Activated CD4-positive, alpha-beta T cell treated with anti-CD3 and anti-CD28 coated beads, Interleukin-2, amount 10 ng/mL, durations not matched to agents 7 days and 5 days (primary cell): ENCODE measurements at regions not wholly inside any gene's neighbourhood (a gene's known extent, or its start where the extent isn't known, plus 50 kb on each side); places are given as distances from the start of the nearest gene placed in this dataset.
"Not testable (repeated sequence)": the region's sequence is repeated elsewhere in the genome, so short reads cannot be mapped to it uniquely, and the experiment has no call there.

Experiments used
- CTCF ChIA-PET: fragments of 350-600 bp; sonication (Branson Sonifier 250); formaldehyde crosslinking; loops from one replicate; lab custom pipeline; 2021; ENCODE audit warnings: antibody characterized with exemption; lab: Charles Lee
- POLR2A ChIA-PET: fragments of 350-600 bp; sonication (Branson Sonifier 250); formaldehyde crosslinking; loops from one replicate; lab custom pipeline; 2021; ENCODE audit warnings: antibody characterized with exemption; lab: Charles Lee
- DNase-seq: peaks from one replicate; pipeline ENCODE4 v3.0.0-alpha.2; 2020
- H3K27ac Mint-ChIP-seq: one replicate; pipeline ENCODE4 v1.8.0; 2021; ENCODE audit warnings: mild to moderate bottlenecking, moderate library complexity, mixed read lengths
- H3K27me3 Mint-ChIP-seq: one replicate; pipeline ENCODE4 v1.8.0; 2021; ENCODE audit warnings: mixed read lengths
- H3K36me3 Mint-ChIP-seq: one replicate; pipeline ENCODE4 v1.8.0; 2021; ENCODE audit warnings: low read depth, mixed read lengths
- H3K4me1 Mint-ChIP-seq: one replicate; pipeline ENCODE4 v1.8.0; 2021; ENCODE audit warnings: mixed read lengths
- H3K4me3 Mint-ChIP-seq: one replicate; pipeline ENCODE4 v1.8.0; 2021; ENCODE audit warnings: mild to moderate bottlenecking, moderate library complexity, mixed read lengths
- H3K9me3 Mint-ChIP-seq: one replicate; pipeline ENCODE4 v1.8.0; 2021; ENCODE audit warnings: mixed read lengths

GRCh38 chr1:170415710-170416372 is 116.1 kb upstream of the GORAB start:
- Mint-ChIP-seq H3K9me3 (peaks cover 3% of the 10 kb centered on the region), H3K27ac (no peak overlapping the region), H3K27me3 (peaks cover 2% of the 10 kb centered on the region), H3K4me3 (no peak overlapping the region), H3K36me3 (no peaks in the 10 kb centered on the region), H3K4me1 (no peaks in the 10 kb centered on the region)
- DNase-seq, result no peak
- ChIA-PET POLR2A (no interaction called here), CTCF (no interaction called here)

- H3K27me3 Mint-ChIP-seq, result peaks cover 3% of the 10 kb centered on the region
- ChIA-PET CTCF (interaction anchor here (0.6 kb wide), 1 partner anchor 160 kb away, joined by 5 read pairs; no protein-coding TSS in a partner anchor), POLR2A (no interaction called here)
- peaks cover 3% of the 10 kb centered on the region for H3K9me3 Mint-ChIP-seq
- DNase-seq, result no peak
- no peak overlapping the region for H3K4me3 Mint-ChIP-seq
- H3K27ac Mint-ChIP-seq, result no peak overlapping the region
- no peaks in the 10 kb centered on the region for H3K4me1 Mint-ChIP-seq
- no peaks in the 10 kb centered on the region for H3K36me3 Mint-ChIP-seq
These were observed 107.6 kb upstream of the GORAB start for GRCh38 chr1:170424346-170424745.

- no peaks in the 10 kb centered on the region for H3K9me3 Mint-ChIP-seq
- H3K4me3 Mint-ChIP-seq, result no peak overlapping the region
- no peaks in the 10 kb centered on the region for H3K36me3 Mint-ChIP-seq
- H3K4me1 Mint-ChIP-seq, result no peaks in the 10 kb centered on the region
- no peak for DNase-seq
- peaks cover 3% of the 10 kb centered on the region for H3K27me3 Mint-ChIP-seq
- CTCF ChIA-PET, result no interaction called here
- no peak overlapping the region for H3K27ac Mint-ChIP-seq
- POLR2A ChIA-PET, result no interaction called here
These were observed 105.4 kb upstream of the GORAB start for GRCh38 chr1:170426596-170426995.

- H3K27me3 Mint-ChIP-seq, DNase-seq, H3K9me3 Mint-ChIP-seq, H3K36me3 Mint-ChIP-seq, H3K4me1 Mint-ChIP-seq, POLR2A ChIA-PET, H3K4me3 Mint-ChIP-seq, CTCF ChIA-PET, H3K27ac Mint-ChIP-seq: not testable (repeated sequence)
These were observed 105.0 kb upstream of the GORAB start for GRCh38 chr1:170427002-170427401.

GRCh38 chr1:170436928-170437327 is 95.0 kb upstream of the GORAB start:
- Mint-ChIP-seq H3K9me3 (no peaks in the 10 kb centered on the region), H3K4me1 (no peaks in the 10 kb centered on the region), H3K36me3 (no peaks in the 10 kb centered on the region), H3K27ac (no peak overlapping the region), H3K4me3 (no peak overlapping the region), H3K27me3 (no peaks in the 10 kb centered on the region)
- DNase-seq, result no peak
- CTCF ChIA-PET, result no interaction called here
- POLR2A ChIA-PET, result no interaction called here

DNA sequence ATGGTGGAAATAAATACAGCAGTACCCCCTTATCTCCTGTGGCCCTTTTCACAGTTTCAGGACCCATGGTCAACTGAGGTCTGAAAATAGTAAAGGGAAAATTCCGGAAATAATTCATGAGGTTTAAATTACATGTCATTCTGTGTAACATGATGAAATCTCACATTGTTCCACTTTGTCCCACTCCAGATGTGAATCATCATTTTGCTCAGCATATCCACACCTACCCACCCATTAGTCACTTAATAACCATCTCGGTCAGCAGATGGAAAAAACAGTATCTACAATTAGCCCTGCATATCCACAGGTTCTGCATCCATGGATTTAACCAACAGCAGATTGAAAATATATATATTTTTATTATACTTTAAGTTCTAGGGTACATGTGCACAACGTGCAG is 86.9 kb upstream of the GORAB start:
- Mint-ChIP-seq H3K4me1 (no peaks in the 10 kb centered on the region), H3K9me3 (no peaks in the 10 kb centered on the region), H3K4me3 (no peak overlapping the region), H3K36me3 (no peaks in the 10 kb centered on the region), H3K27ac (no peak overlapping the region), H3K27me3 (no peaks in the 10 kb centered on the region)
- POLR2A ChIA-PET, result interaction anchor here (0.7 kb wide), 1 partner anchor 585 kb away, joined by 3 read pairs; no protein-coding TSS in a partner anchor
- DNase-seq, result no peak
- CTCF ChIA-PET, result no interaction called here

GRCh38 chr1:170448661-170449158 is 83.3 kb upstream of the GORAB start:
- no peak overlapping the region for H3K4me3 Mint-ChIP-seq
- no peaks in the 10 kb centered on the region for H3K27me3 Mint-ChIP-seq
- POLR2A ChIA-PET, result no interaction called here
- H3K4me1 Mint-ChIP-seq, result no peaks in the 10 kb centered on the region
- H3K36me3 Mint-ChIP-seq, result no peaks in the 10 kb centered on the region
- DNase-seq, result no peak
- H3K27ac Mint-ChIP-seq, result no peak overlapping the region
- no peaks in the 10 kb centered on the region for H3K9me3 Mint-ChIP-seq
- CTCF ChIA-PET, result no interaction called here

GRCh38 chr1:170457325-170458050 is 74.5 kb upstream of the GORAB start:
- H3K27me3 Mint-ChIP-seq, H3K4me3 Mint-ChIP-seq, CTCF ChIA-PET, H3K27ac Mint-ChIP-seq, POLR2A ChIA-PET, H3K4me1 Mint-ChIP-seq, H3K9me3 Mint-ChIP-seq, H3K36me3 Mint-ChIP-seq: not testable (repeated sequence)
- peak; percentile 9 for DNase-seq

DNA sequence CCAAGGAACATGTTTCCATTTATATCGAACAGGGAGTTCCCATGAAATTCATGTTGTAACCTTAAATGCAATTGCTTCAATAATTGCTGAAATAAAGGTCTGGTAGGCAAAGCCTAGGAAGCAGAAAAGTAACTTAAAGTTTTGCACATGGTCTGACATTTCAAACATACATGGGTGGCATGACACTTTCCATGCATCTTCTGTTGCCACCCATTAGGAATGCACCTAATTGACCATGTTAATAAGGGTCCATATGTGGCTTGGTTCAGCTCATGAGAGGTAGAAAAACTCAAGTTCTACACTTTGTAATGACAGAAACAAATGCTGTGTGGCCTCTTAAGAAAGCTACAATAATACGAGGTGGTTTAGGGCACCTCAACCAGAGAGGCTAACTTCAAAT is 72.0 kb upstream of the GORAB start:
- ChIA-PET POLR2A (no interaction called here), CTCF (no interaction called here)
- no peak overlapping the region for H3K27ac Mint-ChIP-seq
- no peaks in the 10 kb centered on the region for H3K36me3 Mint-ChIP-seq
- H3K27me3 Mint-ChIP-seq, result no peaks in the 10 kb centered on the region
- DNase-seq, result no peak
- H3K4me1 Mint-ChIP-seq, result no peaks in the 10 kb centered on the region
- peaks cover 7% of the 10 kb centered on the region for H3K9me3 Mint-ChIP-seq
- H3K4me3 Mint-ChIP-seq, result no peak overlapping the region

GRCh38 chr1:170460414-170461155 is 71.4 kb upstream of the GORAB start:
- H3K4me3 Mint-ChIP-seq, result no peak overlapping the region
- no peaks in the 10 kb centered on the region for H3K4me1 Mint-ChIP-seq
- POLR2A ChIA-PET, result no interaction called here
- H3K9me3 Mint-ChIP-seq, result peaks cover 7% of the 10 kb centered on the region
- DNase-seq, result no peak
- H3K27me3 Mint-ChIP-seq, result no peaks in the 10 kb centered on the region
- H3K27ac Mint-ChIP-seq, result no peak overlapping the region
- CTCF ChIA-PET, result no interaction called here
- no peaks in the 10 kb centered on the region for H3K36me3 Mint-ChIP-seq

DNA sequence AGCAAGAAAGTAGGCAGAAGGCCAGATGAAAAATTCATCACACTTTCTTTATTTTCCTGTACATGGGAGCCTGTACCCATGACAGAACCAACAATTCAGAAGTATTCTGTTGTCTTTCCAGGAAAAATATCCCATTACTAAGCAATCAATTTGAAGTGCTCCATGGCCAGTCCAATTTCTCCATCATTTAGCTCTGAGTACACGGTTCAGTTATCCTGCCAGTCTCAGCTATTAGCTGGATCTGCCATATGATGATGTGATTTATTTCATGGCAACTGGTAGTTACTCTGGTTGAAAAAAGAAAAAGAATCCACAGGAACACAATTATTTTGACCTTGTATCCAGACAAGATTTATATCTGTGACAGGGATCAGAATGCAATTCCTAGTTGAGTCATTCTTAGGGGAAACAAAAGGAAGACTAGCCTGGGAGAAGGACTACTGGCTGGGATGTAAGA is 70.6 kb upstream of the GORAB start:
- POLR2A ChIA-PET, result no interaction called here
- H3K36me3 Mint-ChIP-seq, result no peaks in the 10 kb centered on the region
- CTCF ChIA-PET, result no interaction called here
- H3K27me3 Mint-ChIP-seq, result no peaks in the 10 kb centered on the region
- no peak overlapping the region for H3K4me3 Mint-ChIP-seq
- DNase-seq, result no peak
- H3K4me1 Mint-ChIP-seq, result no peaks in the 10 kb centered on the region
- H3K27ac Mint-ChIP-seq, result no peak overlapping the region
- peaks cover 6% of the 10 kb centered on the region for H3K9me3 Mint-ChIP-seq

GRCh38 chr1:170461762-170462384 is 70.1 kb upstream of the GORAB start:
- Mint-ChIP-seq H3K27me3 (no peaks in the 10 kb centered on the region), H3K9me3 (peaks cover 6% of the 10 kb centered on the region), H3K36me3 (no peaks in the 10 kb centered on the region), H3K4me3 (no peak overlapping the region), H3K4me1 (no peaks in the 10 kb centered on the region), H3K27ac (no peak overlapping the region)
- CTCF ChIA-PET, result no interaction called here
- no peak for DNase-seq
- POLR2A ChIA-PET, result no interaction called here

- POLR2A ChIA-PET, result no interaction called here
- H3K36me3 Mint-ChIP-seq, result no peaks in the 10 kb centered on the region
- CTCF ChIA-PET, result no interaction called here
- no peak for DNase-seq
- H3K4me1 Mint-ChIP-seq, result no peaks in the 10 kb centered on the region
- no peak overlapping the region for H3K27ac Mint-ChIP-seq
- no peak overlapping the region for H3K4me3 Mint-ChIP-seq
- no peaks in the 10 kb centered on the region for H3K27me3 Mint-ChIP-seq
- H3K9me3 Mint-ChIP-seq, result peaks cover 2% of the 10 kb centered on the region
These were observed 61.8 kb upstream of the GORAB start for GRCh38 chr1:170470121-170470520.
